NT2/D1 (cell line): ENCODE measurements at regions not wholly inside any gene's neighbourhood (a gene's known extent, or its start where the extent isn't known, plus 50 kb on each side); places are given as distances from the start of the nearest gene placed in this dataset.

Experiments used
- SUZ12 ChIP-seq: IDR thresholded peaks from 2 replicates; pipeline ENCODE4 v1.6.1; 2011; ENCODE audit not compliant: insufficient read length, insufficient read depth; ENCODE audit errors: extremely low read depth
- YY1 ChIP-seq: IDR thresholded peaks from 2 replicates; pipeline ENCODE4 v1.6.1; 2011; ENCODE audit not compliant: insufficient read length, insufficient read depth
- ZNF274 ChIP-seq: IDR thresholded peaks from 2 replicates; pipeline ENCODE4 v1.6.1; 2011; ENCODE audit warnings: mild to moderate bottlenecking, low read depth, low read length

GRCh38 chr2:107001062-107001461 is 115.1 kb upstream of the ST6GAL2 start:
- no peak for TF ChIP-seq SUZ12
- no peak for TF ChIP-seq ZNF274
- no peak for TF ChIP-seq YY1
